SK-N-MC (cell line): ENCODE measurements at regions not wholly inside any gene's neighbourhood (a gene's known extent, or its start where the extent isn't known, plus 50 kb on each side); places are given as distances from the start of the nearest gene placed in this dataset.

ENCODE experiments used
- EZH2 ChIP-seq: fragments of 200-600 bp; sonication (generic); IDR thresholded peaks from one replicate; pipeline ENCODE4 v1.6.1; 2017; ENCODE audit warnings: antibody characterized with exemption
- POLR2AphosphoS5 ChIP-seq: IDR thresholded peaks from 2 replicates; pipeline ENCODE4 v1.6.1; 2012; ENCODE audit warnings: mild to moderate bottlenecking, low read depth, low read length, borderline replicate concordance

DNA sequence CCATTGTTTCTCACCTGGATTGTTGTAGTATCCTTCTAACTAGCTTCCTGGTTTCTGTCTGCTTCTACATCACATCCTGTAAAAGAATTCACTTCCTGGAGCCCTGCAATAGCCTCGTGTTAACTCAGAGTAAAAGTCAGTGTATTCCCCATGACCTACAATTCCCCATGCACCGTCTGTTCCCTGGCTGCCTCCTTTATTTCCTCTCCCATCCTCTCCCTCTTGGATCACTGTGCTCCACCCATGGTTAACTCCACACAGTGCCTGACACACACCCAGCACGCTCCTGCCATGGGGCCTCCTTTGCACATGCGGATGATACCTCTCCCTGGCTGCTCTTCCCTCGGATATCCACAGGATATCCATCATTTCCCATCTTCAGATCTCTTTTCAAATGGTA, 301.4 kb upstream of the IRX3 start:
- TF ChIP-seq POLR2AphosphoS5 (no peak), EZH2 (no peak)
